B cell (primary cell): ENCODE measurements at regions not wholly inside any gene's neighbourhood (a gene's known extent, or its start where the extent isn't known, plus 50 kb on each side); places are given as distances from the start of the nearest gene placed in this dataset.

Source experiments
- ATAC-seq: fragments of 200-7000 bp; cut with Tn5 transposase; one replicate; pipeline ENCODE4 v1.10.0; 2021; ENCODE audit warnings: low read depth, mild to moderate bottlenecking, moderate number of reproducible peaks, moderate library complexity
- CTCF ChIA-PET: fragments of 350-600 bp; sonication (Branson Sonifier 250); formaldehyde crosslinking; loops from one replicate; lab custom pipeline; 2021; ENCODE audit warnings: antibody characterized with exemption, inconsistent platforms; lab: Charles Lee
- POLR2A ChIA-PET: fragments of 350-600 bp; sonication (Branson Sonifier 250); formaldehyde crosslinking; loops from one replicate; lab custom pipeline; 2021; ENCODE audit warnings: antibody characterized with exemption; lab: Charles Lee
- DNase-seq: peaks from one replicate; pipeline ENCODE4 v3.0.0; 2013
- H2AFZ ChIP-seq: 2 replicates; pipeline ENCODE4 v1.6.1; 2012; ENCODE audit warnings: mild to moderate bottlenecking, low read depth, low read length; ENCODE audit not compliant: insufficient read depth, poor library complexity, severe bottlenecking
- H3K27ac ChIP-seq, 2 donors: 1 replicate in 1 of 2; 2 replicates in 1 of 2; pipeline ENCODE4 v1.5.1; 2012 to 2013; ENCODE audit warnings: low read length in 2 of 2, mild to moderate bottlenecking in 2 of 2, moderate library complexity in 1 of 2
- H3K27me3 ChIP-seq, 4 experiments: fragments of 200-600 bp in 1 of 4; sonication (generic) in 1 of 4; replicated peaks in 1 of 4; 1 replicate in 2 of 4; 2 replicates in 2 of 4; pipeline versions ENCODE4 v1.6.1 to v1.7.0; 2013 to 2016; ENCODE audit warnings: low read length in 3 of 4, mild to moderate bottlenecking in 2 of 4, mixed read lengths in 1 of 4, moderate library complexity in 1 of 4; ENCODE audit not compliant: insufficient read depth in 4 of 4, control insufficient read depth in 3 of 4; ENCODE audit errors: control extremely low read depth in 1 of 4
- H3K36me3 ChIP-seq, 2 experiments: replicated peaks in 1 of 2; 1 replicate in 1 of 2; 2 replicates in 1 of 2; pipeline versions ENCODE4 v1.6.1 to v1.7.1; 2013; ENCODE audit warnings: low read length in 1 of 2; ENCODE audit not compliant: insufficient read depth in 2 of 2, control insufficient read depth in 1 of 2; ENCODE audit errors: control extremely low read depth in 1 of 2, extremely low read depth in 1 of 2
- H3K4me1 ChIP-seq, 2 donors: fragments of 200-600 bp in 1 of 2; sonication (generic) in 1 of 2; 1 replicate in 1 of 2; 2 replicates in 1 of 2; pipeline versions ENCODE4 v1.5.1 to v1.6.1; 2013 to 2017; ENCODE audit warnings: low read length in 2 of 2; ENCODE audit not compliant: control insufficient read depth in 2 of 2, insufficient read depth in 2 of 2
- H3K4me2 ChIP-seq: replicated peaks from 2 replicates; pipeline ENCODE3; 2012; ENCODE audit warnings: mild to moderate bottlenecking, low read depth, low read length; ENCODE audit not compliant: poor library complexity, severe bottlenecking
- H3K4me3 ChIP-seq, 5 experiments: fragments of 200-600 bp in 1 of 5; sonication (generic) in 1 of 5; 1 replicate in 3 of 5; 2 replicates in 2 of 5; pipeline versions ENCODE4 v1.5.1 to v1.7.0; 2011 to 2016; ENCODE audit warnings: low read length in 4 of 5, mild to moderate bottlenecking in 4 of 5, low read depth in 2 of 5, control low read depth in 1 of 5, moderate library complexity in 1 of 5; ENCODE audit not compliant: insufficient read depth in 1 of 5; ENCODE audit errors: control extremely low read depth in 1 of 5, extremely low read depth in 1 of 5
- H3K79me2 ChIP-seq: fragments of 200-600 bp; sonication (generic); one replicate; pipeline ENCODE4 v1.6.0; 2016; ENCODE audit warnings: low read length; ENCODE audit not compliant: control insufficient read depth, insufficient read depth
- H3K9ac ChIP-seq: fragments of 200-600 bp; sonication (generic); 2 replicates; pipeline ENCODE4 v1.6.1; 2017; ENCODE audit warnings: mild to moderate bottlenecking, low read length, moderate library complexity
- H3K9me3 ChIP-seq, 3 donors: one replicate each; pipeline versions ENCODE4 v1.6.1 to v1.7.1; 2013; ENCODE audit warnings: low read length in 2 of 3; ENCODE audit not compliant: control insufficient read depth in 2 of 3, insufficient read depth in 1 of 3; ENCODE audit errors: control extremely low read depth in 1 of 3
- H4K20me1 ChIP-seq: 2 replicates; pipeline ENCODE4 v1.6.0; 2012; ENCODE audit warnings: mild to moderate bottlenecking, low read length; ENCODE audit not compliant: insufficient read depth, control insufficient read depth, poor library complexity, severe bottlenecking
- H3K27ac Mint-ChIP-seq: one replicate; pipeline ENCODE4 v1.8.0; 2021; ENCODE audit warnings: mixed read lengths
- H3K27me3 Mint-ChIP-seq: one replicate; pipeline ENCODE4 v1.8.0; 2021; ENCODE audit warnings: mixed read lengths
- H3K4me1 Mint-ChIP-seq: one replicate; pipeline ENCODE4 v1.8.0; 2021; ENCODE audit warnings: mixed read lengths
- H3K4me3 Mint-ChIP-seq: one replicate; pipeline ENCODE4 v1.8.0; 2021; ENCODE audit warnings: mixed read lengths
- H3K9me3 Mint-ChIP-seq: one replicate; pipeline ENCODE4 v1.8.0; 2022; ENCODE audit warnings: mixed read lengths; ENCODE audit not compliant: insufficient read depth
- EZH2 ChIP-seq: IDR thresholded peaks from 2 replicates; pipeline ENCODE4 v1.6.1; 2012; ENCODE audit warnings: borderline replicate concordance, low read depth, mild to moderate bottlenecking, moderate library complexity, low read length; ENCODE audit not compliant: insufficient read depth, poor library complexity, severe bottlenecking
- whole genome bisulfite sequencing: methylation state at CpG from one replicate; pipeline ENCODE4 v1.1.5; 2013; ENCODE audit warnings: missing lambda C conversion rate; ENCODE audit not compliant: insufficient coverage; 5-methylcytosine and 5-hydroxymethylcytosine counted together
- intact Hi-C: fragments of 100-400 bp; cut with micrococcal nuclease; formaldehyde crosslinking; loops from one replicate; pipeline ENCODE4 v1.10.0; 2022
- TF ChIP-seq, protein P1 (sequence below): fragments of 200-600 bp; IDR thresholded peaks from one replicate; pipeline ENCODE4 v1.8.0; 2022; ENCODE audit warnings: antibody characterized with exemption, mild to moderate bottlenecking

GRCh38 chr1:96427616-96428015, 294.0 kb upstream of the PTBP2 start:
- ChIA-PET CTCF (no interaction called here), POLR2A (no interaction called here)
- Histone ChIP-seq H3K27ac (no peak overlapping the region), H3K27me3 (no peaks in the 10 kb centered on the region), H3K4me1 (no peaks in the 10 kb centered on the region), H3K9me3 (no peaks in the 10 kb centered on the region), H3K4me2 (no peak overlapping the region), H3K79me2 (no peaks in the 10 kb centered on the region), H4K20me1 (no peaks in the 10 kb centered on the region), H3K36me3 (no peaks in the 10 kb centered on the region), H2AFZ (no peak overlapping the region), H3K9ac (no peak overlapping the region), H3K4me3 (no peak overlapping the region)
- no peak for DNase-seq
- WGBS, result no CpG with 5 or more reads among the region's 2 CpGs
- Mint-ChIP-seq H3K27ac (no peak overlapping the region), H3K4me1 (no peaks in the 10 kb centered on the region), H3K27me3 (no peaks in the 10 kb centered on the region), H3K9me3 (no peaks in the 10 kb centered on the region), H3K4me3 (no peak overlapping the region)
- TF ChIP-seq, protein P1, sequence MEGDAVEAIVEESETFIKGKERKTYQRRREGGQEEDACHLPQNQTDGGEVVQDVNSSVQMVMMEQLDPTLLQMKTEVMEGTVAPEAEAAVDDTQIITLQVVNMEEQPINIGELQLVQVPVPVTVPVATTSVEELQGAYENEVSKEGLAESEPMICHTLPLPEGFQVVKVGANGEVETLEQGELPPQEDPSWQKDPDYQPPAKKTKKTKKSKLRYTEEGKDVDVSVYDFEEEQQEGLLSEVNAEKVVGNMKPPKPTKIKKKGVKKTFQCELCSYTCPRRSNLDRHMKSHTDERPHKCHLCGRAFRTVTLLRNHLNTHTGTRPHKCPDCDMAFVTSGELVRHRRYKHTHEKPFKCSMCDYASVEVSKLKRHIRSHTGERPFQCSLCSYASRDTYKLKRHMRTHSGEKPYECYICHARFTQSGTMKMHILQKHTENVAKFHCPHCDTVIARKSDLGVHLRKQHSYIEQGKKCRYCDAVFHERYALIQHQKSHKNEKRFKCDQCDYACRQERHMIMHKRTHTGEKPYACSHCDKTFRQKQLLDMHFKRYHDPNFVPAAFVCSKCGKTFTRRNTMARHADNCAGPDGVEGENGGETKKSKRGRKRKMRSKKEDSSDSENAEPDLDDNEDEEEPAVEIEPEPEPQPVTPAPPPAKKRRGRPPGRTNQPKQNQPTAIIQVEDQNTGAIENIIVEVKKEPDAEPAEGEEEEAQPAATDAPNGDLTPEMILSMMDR, result no peak
- TF ChIP-seq EZH2, result no peak
- intact Hi-C loops, result no loop called here
- ATAC-seq, result no peak

GRCh38 chr1:96445302-96445701, 276.3 kb upstream of the PTBP2 start:
- ATAC-seq (no peak), DNase-seq (no peak)
- ChIA-PET POLR2A (no interaction called here), CTCF (no interaction called here)
- H3K9ac ChIP-seq, result no peak overlapping the region
- no peaks in the 10 kb centered on the region for H3K4me1 ChIP-seq
- TF ChIP-seq, protein P1, result no peak
- no peak for TF ChIP-seq EZH2
- WGBS, result 80% methylated on average over 1 of the region's 1 CpG
- peaks cover 0 to 1% (median 0%) of the 10 kb centered on the region in 3 donors for H3K9me3 ChIP-seq
- H2AFZ ChIP-seq, result no peak overlapping the region
- no peak overlapping the region for H3K4me3 ChIP-seq
- intact Hi-C loops, result no loop called here
- H4K20me1 ChIP-seq, result no peaks in the 10 kb centered on the region
- peaks cover 3% of the 10 kb centered on the region for H3K9me3 Mint-ChIP-seq
- H3K4me1 Mint-ChIP-seq, result no peaks in the 10 kb centered on the region
- H3K27me3 ChIP-seq, result no peaks in the 10 kb centered on the region
- H3K27me3 Mint-ChIP-seq, result no peaks in the 10 kb centered on the region
- H3K4me3 Mint-ChIP-seq, result no peak overlapping the region
- H3K79me2 ChIP-seq, result no peaks in the 10 kb centered on the region
- no peak overlapping the region for H3K27ac Mint-ChIP-seq
- H3K27ac ChIP-seq, result no peak overlapping the region
- no peak overlapping the region for H3K4me2 ChIP-seq
- H3K36me3 ChIP-seq, result no peaks in the 10 kb centered on the region
